NB4 (cell line): ENCODE measurements at regions not wholly inside any gene's neighbourhood (a gene's known extent, or its start where the extent isn't known, plus 50 kb on each side); places are given as distances from the start of the nearest gene placed in this dataset.

Experiments
- DNase-seq: peaks from one replicate; pipeline ENCODE4 v3.0.0; 2010; ENCODE audit warnings: low read depth
- H3K4me3 ChIP-seq: one replicate; pipeline ENCODE4 v1.5.1; 2011; ENCODE audit warnings: mild to moderate bottlenecking, low read depth, low read length, moderate library complexity
- MYC ChIP-seq: IDR thresholded peaks from 2 replicates; pipeline ENCODE4 v1.6.1; 2011; ENCODE audit warnings: low read depth, low read length
- POLR2A ChIP-seq: IDR thresholded peaks from 2 replicates; pipeline ENCODE4 v1.6.1; 2011; ENCODE audit warnings: mild to moderate bottlenecking; ENCODE audit not compliant: insufficient read length; ENCODE audit errors: extremely low read depth
- TF ChIP-seq, protein P1 (sequence below): IDR thresholded peaks from 2 replicates; pipeline ENCODE4 v1.6.1; 2011; ENCODE audit warnings: low read depth, low read length
- TF ChIP-seq, protein P2 (sequence below): IDR thresholded peaks from one replicate; pipeline ENCODE4 v1.5.1; 2012; ENCODE audit warnings: low read depth, low read length

DNA sequence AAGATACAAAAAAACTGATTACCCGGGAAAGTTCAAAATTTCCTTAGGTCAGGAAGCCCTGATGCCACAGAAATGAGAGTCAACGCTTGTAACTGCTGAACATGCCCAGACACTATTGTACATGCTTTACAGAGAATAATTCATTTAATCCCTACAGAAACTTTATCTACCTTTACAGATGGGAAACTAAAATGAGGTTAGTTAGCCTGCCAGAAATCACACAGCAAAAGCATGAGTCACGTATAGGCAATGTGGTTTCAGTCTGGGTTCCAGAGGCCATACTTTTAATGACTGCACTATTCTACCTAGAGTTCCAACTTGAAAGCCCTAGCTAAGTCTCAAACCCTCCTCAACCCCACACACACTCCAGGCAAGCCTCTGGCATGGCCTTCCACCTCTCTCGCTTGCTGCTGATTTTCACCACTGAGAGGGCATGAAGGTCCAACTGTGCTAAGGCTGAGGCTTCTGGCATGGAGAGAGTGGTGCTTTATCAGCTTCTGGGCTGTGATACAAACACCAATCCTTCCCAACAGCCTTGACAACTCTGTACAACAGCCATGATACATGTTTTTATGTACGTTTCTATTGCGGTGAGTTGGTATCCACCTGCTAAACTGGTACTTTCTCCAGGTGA, 1011.2 kb upstream of the GHITM start:
- no peak for DNase-seq
- H3K4me3 ChIP-seq = no peak overlapping the region
- TF ChIP-seq, protein P1, sequence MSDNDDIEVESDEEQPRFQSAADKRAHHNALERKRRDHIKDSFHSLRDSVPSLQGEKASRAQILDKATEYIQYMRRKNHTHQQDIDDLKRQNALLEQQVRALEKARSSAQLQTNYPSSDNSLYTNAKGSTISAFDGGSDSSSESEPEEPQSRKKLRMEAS = no peak
- no peak for TF ChIP-seq MYC
- TF ChIP-seq, protein P2, sequence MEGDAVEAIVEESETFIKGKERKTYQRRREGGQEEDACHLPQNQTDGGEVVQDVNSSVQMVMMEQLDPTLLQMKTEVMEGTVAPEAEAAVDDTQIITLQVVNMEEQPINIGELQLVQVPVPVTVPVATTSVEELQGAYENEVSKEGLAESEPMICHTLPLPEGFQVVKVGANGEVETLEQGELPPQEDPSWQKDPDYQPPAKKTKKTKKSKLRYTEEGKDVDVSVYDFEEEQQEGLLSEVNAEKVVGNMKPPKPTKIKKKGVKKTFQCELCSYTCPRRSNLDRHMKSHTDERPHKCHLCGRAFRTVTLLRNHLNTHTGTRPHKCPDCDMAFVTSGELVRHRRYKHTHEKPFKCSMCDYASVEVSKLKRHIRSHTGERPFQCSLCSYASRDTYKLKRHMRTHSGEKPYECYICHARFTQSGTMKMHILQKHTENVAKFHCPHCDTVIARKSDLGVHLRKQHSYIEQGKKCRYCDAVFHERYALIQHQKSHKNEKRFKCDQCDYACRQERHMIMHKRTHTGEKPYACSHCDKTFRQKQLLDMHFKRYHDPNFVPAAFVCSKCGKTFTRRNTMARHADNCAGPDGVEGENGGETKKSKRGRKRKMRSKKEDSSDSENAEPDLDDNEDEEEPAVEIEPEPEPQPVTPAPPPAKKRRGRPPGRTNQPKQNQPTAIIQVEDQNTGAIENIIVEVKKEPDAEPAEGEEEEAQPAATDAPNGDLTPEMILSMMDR = no peak

DNA sequence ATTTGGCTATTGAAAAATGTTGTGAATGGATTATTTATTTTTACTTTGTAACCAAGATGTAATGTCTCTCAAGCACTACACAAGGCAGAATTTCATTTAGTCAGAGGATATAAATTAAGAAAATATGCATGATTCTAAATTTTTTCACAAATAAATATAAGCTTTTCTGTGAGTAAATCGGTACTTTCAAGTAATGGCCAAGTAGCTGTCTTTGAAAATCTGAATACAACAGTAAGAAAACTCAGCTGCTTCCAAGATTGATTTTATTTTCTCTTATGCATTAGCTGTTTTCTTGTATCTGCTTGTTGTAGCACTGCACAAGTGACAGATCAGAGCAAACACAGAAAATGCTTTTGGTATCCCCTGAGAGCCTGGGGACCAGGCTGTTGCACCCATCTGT, 998.5 kb upstream of the GHITM start:
- TF ChIP-seq MYC (no peak), POLR2A (no peak)
- TF ChIP-seq, protein P1 = no peak
- TF ChIP-seq, protein P2 = no peak
- no peak overlapping the region for H3K4me3 ChIP-seq

DNA sequence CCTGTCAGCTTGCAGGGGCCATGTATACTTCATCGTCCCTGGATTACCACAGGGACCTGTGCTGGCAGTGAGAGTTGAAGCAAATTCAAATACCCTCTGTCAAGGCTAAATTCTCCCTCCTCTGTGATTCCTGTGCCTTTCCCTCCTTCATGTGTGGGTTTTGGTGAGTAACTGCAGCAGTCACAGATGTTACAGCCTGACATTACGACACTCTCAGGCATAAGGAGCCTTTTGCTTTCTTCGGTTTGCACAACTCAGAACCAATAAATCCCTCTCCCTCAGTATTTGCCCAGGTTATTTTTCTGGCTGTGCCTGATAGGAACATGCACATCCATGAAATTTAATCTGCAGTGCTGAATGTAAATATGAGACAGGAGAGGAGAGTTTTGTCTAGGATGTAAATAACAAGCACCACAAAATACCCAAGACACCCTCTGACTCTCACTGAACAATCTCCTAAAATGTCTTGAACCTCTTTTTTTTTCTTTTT, 997.2 kb upstream of the GHITM start:
- H3K4me3 ChIP-seq = no peak overlapping the region
- TF ChIP-seq MYC = no peak
- TF ChIP-seq, protein P2 = no peak
- TF ChIP-seq, protein P1 = no peak
- peak; percentile 5 for DNase-seq

More for the DNA sequence above, 998.5 kb upstream of the GHITM start:
- no peak for DNase-seq

DNA sequence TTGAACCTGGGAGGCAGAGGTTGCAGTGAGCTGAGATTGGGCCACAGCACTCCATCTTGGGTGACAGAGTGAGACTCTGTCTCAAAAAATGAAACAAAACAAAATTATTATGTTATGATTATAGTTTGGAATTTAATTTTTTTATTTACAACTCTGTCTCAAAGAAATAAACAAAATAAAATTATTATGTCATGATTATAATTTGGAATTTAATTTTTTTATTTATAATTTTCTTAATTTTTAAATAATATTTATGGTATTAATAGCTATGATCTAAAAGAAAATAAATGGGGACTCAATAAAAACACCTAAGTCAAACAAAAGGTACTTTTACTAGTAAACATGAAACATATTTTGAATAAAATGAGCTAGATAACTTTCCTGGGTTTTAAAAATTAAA, 994.8 kb upstream of the GHITM start:
- TF ChIP-seq POLR2A (no peak), MYC (no peak)
- TF ChIP-seq, protein P2 = no peak
- TF ChIP-seq, protein P1 = no peak
- no peak for DNase-seq
- H3K4me3 ChIP-seq = no peak overlapping the region

DNA sequence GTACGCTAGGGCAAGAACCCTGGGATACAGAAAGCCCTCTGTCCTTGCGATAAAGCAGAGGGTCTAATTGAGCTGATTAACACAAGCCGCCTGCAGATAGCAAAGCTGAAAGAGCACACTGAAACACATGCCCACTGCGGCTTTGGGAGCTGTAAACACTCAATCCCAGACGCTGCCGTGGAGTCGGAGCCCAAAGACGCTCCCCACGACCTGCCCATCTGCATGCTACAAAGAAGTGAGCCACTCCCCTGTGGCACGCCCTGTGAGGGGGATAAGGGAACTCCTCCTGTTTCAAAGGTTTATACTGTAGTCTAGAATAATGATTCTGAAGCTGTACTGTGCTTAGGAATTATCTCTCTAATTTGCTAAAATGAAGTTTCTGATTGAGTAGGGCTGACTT, 985.6 kb upstream of the GHITM start:
- DNase-seq = no peak
- H3K4me3 ChIP-seq = no peak overlapping the region
- no peak for TF ChIP-seq MYC
- TF ChIP-seq, protein P2 = no peak

DNA sequence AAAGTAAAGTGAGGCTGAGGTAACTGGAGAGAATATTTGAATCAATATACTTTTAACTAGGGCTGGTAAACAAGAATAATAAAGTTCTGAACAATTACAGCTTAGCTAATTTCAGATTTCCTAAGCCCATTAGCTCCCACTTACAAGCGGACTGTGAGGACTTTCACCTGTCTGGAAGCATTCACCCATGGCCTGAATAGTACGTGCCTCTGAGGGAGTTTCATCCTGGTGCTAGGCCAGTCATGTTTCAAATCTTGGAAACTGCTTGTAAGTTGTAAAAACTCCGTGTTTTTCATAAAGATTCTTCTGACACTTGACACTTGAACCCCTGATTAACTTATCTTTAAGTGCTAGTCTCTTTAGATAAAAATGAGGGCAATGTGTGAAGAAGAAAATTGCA, 975.2 kb upstream of the GHITM start:
- TF ChIP-seq MYC (no peak), POLR2A (no peak)
- TF ChIP-seq, protein P2 = no peak
- TF ChIP-seq, protein P1 = no peak
- H3K4me3 ChIP-seq = no peak overlapping the region
- no peak for DNase-seq
